ENCODE measurements at regions not wholly inside any gene's neighbourhood (a gene's known extent, or its start where the extent isn't known, plus 50 kb on each side); places are given as distances from the start of the nearest gene placed in this dataset.

- H3K4me3 ChIP-seq (ENCODE audit: low read length): no peak overlapping the region
- H3K79me2 ChIP-seq (ENCODE audit: control insufficient read depth, low read length): no peaks in the 10 kb centered on the region
- H3K27me3 ChIP-seq (ENCODE audit: control insufficient read depth, low read length): no peaks in the 10 kb centered on the region
- no peaks in the 10 kb centered on the region for H3K36me3 ChIP-seq (ENCODE audit: control insufficient read depth, low read length)
- no peak overlapping the region for H3K27ac ChIP-seq (ENCODE audit: low read depth, low read length)
- no peaks in the 10 kb centered on the region; the same call in 1 of the 2 replicates for H3K9me2 ChIP-seq (replicated peaks; ENCODE audit: control insufficient read depth, low read length)
- H3K4me1 ChIP-seq (ENCODE audit: control insufficient read depth, low read length): no peaks in the 10 kb centered on the region
- no peak for TF ChIP-seq EZH2phosphoT487 (IDR thresholded peaks at IDR 0.05; ENCODE audit: borderline replicate concordance, low read length)
- TF ChIP-seq CTCF (IDR thresholded peaks at IDR 0.05; ENCODE audit: low read depth, low read length, poor library complexity, severe bottlenecking): no peak
- no peaks in the 10 kb centered on the region for H4K20me1 ChIP-seq (ENCODE audit: control insufficient read depth, insufficient read depth, low read depth, low read length)
- H3K4me2 ChIP-seq (ENCODE audit: low read length): no peak overlapping the region
- H3F3A ChIP-seq (ENCODE audit: control insufficient read depth, insufficient read depth): no peaks in the 10 kb centered on the region
- H3K9me3 ChIP-seq (ENCODE audit: control insufficient read depth, insufficient read depth, low read length): no peaks in the 10 kb centered on the region
Measured at GRCh38 chr3:74302281-74302680, 312.2 kb downstream of the CNTN3 start.

GRCh38 chr3:74301056-74301455 lies 313.4 kb downstream of the CNTN3 start:
- Histone ChIP-seq H3K79me2 (ENCODE audit: control insufficient read depth, low read length) (no peaks in the 10 kb centered on the region), H3K36me3 (ENCODE audit: control insufficient read depth, low read length) (no peaks in the 10 kb centered on the region), H3K9me2 (replicated peaks; ENCODE audit: control insufficient read depth, low read length) (no peaks in the 10 kb centered on the region; the same call in 1 of the 2 replicates), H3K27ac (ENCODE audit: low read depth, low read length) (no peak overlapping the region), H3K4me1 (ENCODE audit: control insufficient read depth, low read length) (no peaks in the 10 kb centered on the region), H3K4me3 (ENCODE audit: low read length) (no peak overlapping the region), H3K27me3 (ENCODE audit: control insufficient read depth, low read length) (no peaks in the 10 kb centered on the region), H3F3A (ENCODE audit: control insufficient read depth, insufficient read depth) (no peaks in the 10 kb centered on the region), H3K9me3 (ENCODE audit: control insufficient read depth, insufficient read depth, low read length) (no peaks in the 10 kb centered on the region), H4K20me1 (ENCODE audit: control insufficient read depth, insufficient read depth, low read depth, low read length) (no peaks in the 10 kb centered on the region), H3K4me2 (ENCODE audit: low read length) (no peak overlapping the region)
- no peak for TF ChIP-seq EZH2phosphoT487 (IDR thresholded peaks at IDR 0.05; ENCODE audit: borderline replicate concordance, low read length)
- TF ChIP-seq CTCF (IDR thresholded peaks at IDR 0.05; ENCODE audit: low read depth, low read length, poor library complexity, severe bottlenecking): no peak

DNA sequence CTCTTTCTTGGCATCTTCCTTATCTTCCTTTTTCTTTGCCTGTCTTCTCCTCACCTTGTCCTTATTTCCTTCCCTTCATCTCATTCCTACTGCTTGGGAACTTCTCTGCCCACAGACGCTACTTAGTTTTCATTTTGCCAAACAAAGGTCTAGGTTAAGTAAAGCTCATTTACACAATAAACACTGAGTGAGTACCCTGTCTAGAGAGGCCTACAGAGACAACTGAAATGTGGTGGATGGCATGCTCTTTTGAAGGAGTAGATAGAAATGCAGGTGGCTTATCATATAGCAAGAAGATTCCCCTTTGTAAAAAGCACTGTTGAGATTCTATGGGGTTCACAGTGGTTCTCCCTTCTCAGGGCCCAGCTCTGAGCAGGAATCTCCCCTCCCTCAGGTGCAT lies 319.0 kb downstream of the CNTN3 start:
- no peak for TF ChIP-seq CTCF (IDR thresholded peaks at IDR 0.05; ENCODE audit: low read depth, low read length, poor library complexity, severe bottlenecking)
- TF ChIP-seq EZH2phosphoT487 (IDR thresholded peaks at IDR 0.05; ENCODE audit: borderline replicate concordance, low read length): no peak
- Histone ChIP-seq H3K4me2 (ENCODE audit: low read length) (no peak overlapping the region), H3K27me3 (ENCODE audit: control insufficient read depth, low read length) (no peaks in the 10 kb centered on the region), H3K4me1 (ENCODE audit: control insufficient read depth, low read length) (no peaks in the 10 kb centered on the region), H4K20me1 (ENCODE audit: control insufficient read depth, insufficient read depth, low read depth, low read length) (no peaks in the 10 kb centered on the region), H3K36me3 (ENCODE audit: control insufficient read depth, low read length) (no peaks in the 10 kb centered on the region), H3K9me2 (replicated peaks; ENCODE audit: control insufficient read depth, low read length) (no peaks in the 10 kb centered on the region), H3K4me3 (ENCODE audit: low read length) (no peak overlapping the region), H3K79me2 (ENCODE audit: control insufficient read depth, low read length) (no peaks in the 10 kb centered on the region), H3K9me3 (ENCODE audit: control insufficient read depth, insufficient read depth, low read length) (no peaks in the 10 kb centered on the region), H3K27ac (ENCODE audit: low read depth, low read length) (no peak overlapping the region), H3F3A (ENCODE audit: control insufficient read depth, insufficient read depth) (no peaks in the 10 kb centered on the region)

- H3K9me3 ChIP-seq (ENCODE audit: control insufficient read depth, insufficient read depth, low read length): peaks cover 3% of the 10 kb centered on the region; the same call in 1 of the 2 replicates
Measured at GRCh38 chr3:74288761-74289160, 325.7 kb downstream of the CNTN3 start.

More at GRCh38 chr3:74288761-74289160, 325.7 kb downstream of the CNTN3 start:
- H3K4me2 ChIP-seq (ENCODE audit: low read length): no peak overlapping the region
- no peak overlapping the region for H3K4me3 ChIP-seq (ENCODE audit: low read length)
- TF ChIP-seq CTCF (IDR thresholded peaks at IDR 0.05; ENCODE audit: low read depth, low read length, poor library complexity, severe bottlenecking) (no peak), EZH2phosphoT487 (IDR thresholded peaks at IDR 0.05; ENCODE audit: borderline replicate concordance, low read length) (no peak)
- no peaks in the 10 kb centered on the region for H3K9me2 ChIP-seq (replicated peaks; ENCODE audit: control insufficient read depth, low read length)
- no peaks in the 10 kb centered on the region for H3K79me2 ChIP-seq (ENCODE audit: control insufficient read depth, low read length)
- no peaks in the 10 kb centered on the region for H3K4me1 ChIP-seq (ENCODE audit: control insufficient read depth, low read length)
- no peaks in the 10 kb centered on the region for H3K36me3 ChIP-seq (ENCODE audit: control insufficient read depth, low read length)
- no peaks in the 10 kb centered on the region for H3F3A ChIP-seq (ENCODE audit: control insufficient read depth, insufficient read depth)
- H4K20me1 ChIP-seq (ENCODE audit: control insufficient read depth, insufficient read depth, low read depth, low read length): no peaks in the 10 kb centered on the region
- no peak overlapping the region for H3K27ac ChIP-seq (ENCODE audit: low read depth, low read length)
- no peaks in the 10 kb centered on the region for H3K27me3 ChIP-seq (ENCODE audit: control insufficient read depth, low read length)
